DOHH2 (cell line): ENCODE measurements at regions not wholly inside any gene's neighbourhood (a gene's known extent, or its start where the extent isn't known, plus 50 kb on each side); places are given as distances from the start of the nearest gene placed in this dataset.
"Not testable (repeated sequence)": the region's sequence is repeated elsewhere in the genome, so short reads cannot be mapped to it uniquely, and the experiment has no call there.

Source experiments
- H3F3A ChIP-seq: fragments of 200-600 bp; sonication (generic), shearing (Covaris generic); 2 replicates; pipeline ENCODE4 v1.6.0; 2016; ENCODE audit warnings: antibody characterized with exemption, mild to moderate bottlenecking; ENCODE audit not compliant: control insufficient read depth, insufficient read depth
- H3K27ac ChIP-seq: fragments of 200-600 bp; sonication (generic); 2 replicates; pipeline ENCODE4 v1.5.1; 2014; ENCODE audit warnings: low read depth, mild to moderate bottlenecking, low read length, moderate library complexity
- H3K27me3 ChIP-seq: fragments of 200-600 bp; sonication (generic); 2 replicates; pipeline ENCODE4 v1.6.1; 2014; ENCODE audit warnings: mild to moderate bottlenecking, low read length, mixed read lengths; ENCODE audit not compliant: control insufficient read depth
- H3K36me3 ChIP-seq: fragments of 200-600 bp; sonication (generic); 2 replicates; pipeline ENCODE4 v1.6.1; 2014; ENCODE audit warnings: mild to moderate bottlenecking, low read length, moderate library complexity, mixed read lengths; ENCODE audit not compliant: control insufficient read depth
- H3K4me1 ChIP-seq: fragments of 200-600 bp; sonication (generic); 2 replicates; pipeline ENCODE4 v1.6.1; 2014; ENCODE audit warnings: mild to moderate bottlenecking, low read length, mixed read lengths; ENCODE audit not compliant: control insufficient read depth
- H3K4me2 ChIP-seq: fragments of 200-600 bp; sonication (generic); 2 replicates; pipeline ENCODE4 v1.6.0; 2014; ENCODE audit warnings: mild to moderate bottlenecking, low read length, moderate library complexity
- H3K4me3 ChIP-seq: fragments of 200-600 bp; sonication (generic); 2 replicates; pipeline ENCODE4 v1.5.1; 2014; ENCODE audit warnings: mild to moderate bottlenecking, low read length, mixed read lengths
- H3K79me2 ChIP-seq: fragments of 200-600 bp; sonication (generic); 2 replicates; pipeline ENCODE4 v1.6.1; 2014; ENCODE audit warnings: mild to moderate bottlenecking, low read length, mixed read lengths; ENCODE audit not compliant: control insufficient read depth
- H3K9me2 ChIP-seq: fragments of 200-600 bp; sonication (generic); replicated peaks from 2 replicates; pipeline ENCODE4 v1.6.1; 2014; ENCODE audit warnings: mild to moderate bottlenecking, low read length, mixed read lengths; ENCODE audit not compliant: control insufficient read depth
- H3K9me3 ChIP-seq: fragments of 200-600 bp; sonication (generic); 2 replicates; pipeline ENCODE4 v1.6.1; 2014; ENCODE audit warnings: antibody characterized with exemption, low read length, mixed read lengths; ENCODE audit not compliant: control insufficient read depth, insufficient read depth
- H4K20me1 ChIP-seq: fragments of 200-600 bp; sonication (generic); 2 replicates; pipeline ENCODE4 v1.6.0; 2014; ENCODE audit warnings: low read depth, mild to moderate bottlenecking, antibody characterized with exemption, low read length, moderate library complexity; ENCODE audit not compliant: control insufficient read depth, insufficient read depth
- CTCF ChIP-seq: fragments of 200-600 bp; sonication (generic); IDR thresholded peaks from one replicate; pipeline ENCODE4 v1.5.1; 2014; ENCODE audit warnings: antibody characterized with exemption, mild to moderate bottlenecking, low read depth, low read length; ENCODE audit not compliant: poor library complexity, severe bottlenecking
- EZH2phosphoT487 ChIP-seq: fragments of 200-600 bp; sonication (generic); IDR thresholded peaks from 2 replicates; pipeline ENCODE4 v1.6.1; 2017; ENCODE audit warnings: borderline replicate concordance, mild to moderate bottlenecking, antibody characterized with exemption, low read length, moderate library complexity, mixed read lengths

GRCh38 chr1:37186246-37186756 lies 152.0 kb upstream of the GRIK3 start:
- no peaks in the 10 kb centered on the region for H3K9me2 ChIP-seq
- H3K27me3 ChIP-seq: no peaks in the 10 kb centered on the region; the same call in 1 of the 2 replicates
- no peak overlapping the region for H3K4me2 ChIP-seq
- H4K20me1 ChIP-seq: no peaks in the 10 kb centered on the region
- H3K9me3 ChIP-seq: no peaks in the 10 kb centered on the region
- H3K4me3 ChIP-seq: no peak overlapping the region
- H3K4me1 ChIP-seq: no peaks in the 10 kb centered on the region
- H3F3A ChIP-seq: no peaks in the 10 kb centered on the region
- H3K27ac ChIP-seq: no peak overlapping the region
- no peaks in the 10 kb centered on the region for H3K79me2 ChIP-seq
- TF ChIP-seq EZH2phosphoT487 (no peak), CTCF (no peak)
- H3K36me3 ChIP-seq: no peaks in the 10 kb centered on the region

- Histone ChIP-seq H3K79me2 (no peaks in the 10 kb centered on the region), H3K4me3 (no peak overlapping the region), H4K20me1 (no peaks in the 10 kb centered on the region), H3F3A (no peaks in the 10 kb centered on the region), H3K4me1 (no peaks in the 10 kb centered on the region), H3K4me2 (no peak overlapping the region), H3K9me3 (no peaks in the 10 kb centered on the region), H3K36me3 (no peaks in the 10 kb centered on the region), H3K27ac (no peak overlapping the region), H3K9me2 (no peaks in the 10 kb centered on the region), H3K27me3 (no peaks in the 10 kb centered on the region; the same call in 1 of the 2 replicates)
- TF ChIP-seq EZH2phosphoT487 (no peak), CTCF (no peak)
These were observed 154.8 kb upstream of the GRIK3 start for GRCh38 chr1:37189111-37189510.

GRCh38 chr1:37197411-37197810 lies 163.1 kb upstream of the GRIK3 start:
- H3F3A ChIP-seq: no peaks in the 10 kb centered on the region
- H3K27ac ChIP-seq: no peak overlapping the region
- H3K4me2 ChIP-seq: no peak overlapping the region
- no peak for TF ChIP-seq CTCF
- TF ChIP-seq EZH2phosphoT487: no peak
- H4K20me1 ChIP-seq: no peaks in the 10 kb centered on the region
- H3K9me3 ChIP-seq: no peaks in the 10 kb centered on the region
- H3K4me1 ChIP-seq: no peaks in the 10 kb centered on the region
- peaks cover 7% of the 10 kb centered on the region; the same call in 1 of the 2 replicates for H3K27me3 ChIP-seq
- no peaks in the 10 kb centered on the region for H3K36me3 ChIP-seq
- H3K9me2 ChIP-seq: no peaks in the 10 kb centered on the region
- no peaks in the 10 kb centered on the region for H3K79me2 ChIP-seq
- H3K4me3 ChIP-seq: no peak overlapping the region

- not testable (repeated sequence) for H3K27ac ChIP-seq, H3K27me3 ChIP-seq, H4K20me1 ChIP-seq, H3K9me3 ChIP-seq, H3K79me2 ChIP-seq, H3K36me3 ChIP-seq, H3K4me2 ChIP-seq, H3F3A ChIP-seq, H3K4me3 ChIP-seq, H3K4me1 ChIP-seq, H3K9me2 ChIP-seq
These were observed 180.0 kb upstream of the GRIK3 start for GRCh38 chr1:37214305-37214704.
